GM19240 (cell line): ENCODE measurements at regions not wholly inside any gene's neighbourhood (a gene's known extent, or its start where the extent isn't known, plus 50 kb on each side); places are given as distances from the start of the nearest gene placed in this dataset.

Experiments used
- DNase-seq: peaks from one replicate; pipeline ENCODE4 v3.0.0; 2011; ENCODE audit warnings: low spot score; ENCODE audit not compliant: insufficient read length

- no peak for DNase-seq
These were observed 1957.4 kb upstream of the SEL1L start for GRCh38 chr14:83491091-83491490.

DNA sequence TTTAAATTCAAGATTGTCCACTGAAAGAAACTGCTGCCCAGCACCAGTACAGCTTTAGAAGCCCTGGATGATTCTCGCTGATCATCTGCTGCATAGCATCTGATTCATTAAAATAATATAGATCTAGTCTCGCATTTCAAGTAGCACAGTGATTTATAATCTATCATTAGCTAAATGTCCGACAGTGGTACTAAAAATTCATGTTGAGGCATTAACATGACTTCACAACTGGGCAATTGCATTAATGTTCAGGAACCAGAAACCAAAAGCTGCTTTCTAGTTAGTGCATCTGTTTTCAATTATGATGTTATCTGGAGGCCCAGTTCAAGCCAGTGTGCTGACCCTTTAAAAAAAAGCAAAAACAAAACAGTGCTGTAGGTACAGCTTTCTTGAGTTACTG is 1987.2 kb upstream of the SEL1L start:
- DNase-seq: no peak

- no peak for DNase-seq
These were observed 1995.9 kb upstream of the SEL1L start for GRCh38 chr14:83529531-83529930.

GRCh38 chr14:83533734-83534133 is 1996.2 kb upstream of the FLRT2 start:
- DNase-seq: no peak

DNA sequence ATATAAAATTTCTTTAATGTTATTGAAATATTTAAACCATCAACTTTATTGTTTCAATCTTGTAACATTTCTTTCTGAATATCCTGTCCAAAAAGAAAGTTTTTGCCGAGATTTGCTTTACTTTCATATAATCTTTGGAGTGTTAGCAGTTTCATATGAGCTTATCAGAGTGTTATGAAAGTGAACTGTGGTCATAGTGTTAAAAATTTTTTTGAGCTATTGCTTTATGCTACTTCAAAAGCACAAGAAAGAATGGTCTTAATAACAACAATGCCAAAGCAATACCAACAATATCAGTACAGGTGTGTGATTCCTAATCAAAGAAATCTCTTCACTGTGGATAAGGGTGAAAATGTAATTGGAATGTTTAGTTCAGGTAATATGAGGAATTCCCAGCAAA is 1994.9 kb upstream of the FLRT2 start:
- DNase-seq: no peak

DNA sequence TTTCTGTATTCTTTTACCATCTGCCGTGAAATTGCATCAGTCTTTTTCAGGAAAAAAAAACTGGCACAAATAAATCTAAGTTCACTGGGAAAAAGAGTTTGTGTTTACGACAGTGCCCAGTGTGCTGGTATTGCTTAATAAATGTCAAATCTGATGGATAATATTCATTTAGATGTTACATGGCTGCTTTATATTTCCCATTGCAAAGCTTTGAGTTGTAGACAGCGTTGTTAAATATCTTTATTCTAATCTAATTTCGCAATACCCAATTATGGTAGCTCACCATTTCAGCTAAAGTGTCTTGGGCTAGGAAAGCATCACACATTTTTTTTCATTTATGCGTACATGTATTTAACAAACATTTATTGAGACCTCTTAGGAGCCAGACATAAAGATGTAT is 1994.5 kb upstream of the FLRT2 start:
- no peak for DNase-seq

GRCh38 chr14:83541147-83541546 is 1988.8 kb upstream of the FLRT2 start:
- DNase-seq: no peak

- DNase-seq: no peak
These were observed 1981.7 kb upstream of the FLRT2 start for GRCh38 chr14:83548061-83548839.

DNA sequence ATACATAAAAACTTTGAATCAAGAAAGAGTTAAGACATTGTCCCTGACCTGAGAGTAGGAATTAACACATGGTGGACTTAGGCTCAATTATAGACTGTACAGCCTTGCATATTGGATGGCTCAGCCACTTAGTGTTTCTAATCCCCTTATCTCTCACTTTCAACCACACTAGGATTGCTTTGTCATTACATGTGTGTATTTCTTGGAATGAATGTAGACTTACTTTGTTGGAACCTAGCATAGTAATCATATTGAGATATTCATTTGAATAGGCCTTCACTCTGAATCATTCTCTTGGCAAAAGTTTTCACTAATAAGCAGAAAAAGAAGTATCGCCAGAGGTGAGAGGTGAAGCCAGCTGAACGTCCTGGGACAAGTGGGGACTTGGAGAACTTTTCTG is 1973.9 kb upstream of the FLRT2 start:
- DNase-seq: no peak

GRCh38 chr14:83556746-83557453 is 1973.0 kb upstream of the FLRT2 start:
- no peak for DNase-seq

DNA sequence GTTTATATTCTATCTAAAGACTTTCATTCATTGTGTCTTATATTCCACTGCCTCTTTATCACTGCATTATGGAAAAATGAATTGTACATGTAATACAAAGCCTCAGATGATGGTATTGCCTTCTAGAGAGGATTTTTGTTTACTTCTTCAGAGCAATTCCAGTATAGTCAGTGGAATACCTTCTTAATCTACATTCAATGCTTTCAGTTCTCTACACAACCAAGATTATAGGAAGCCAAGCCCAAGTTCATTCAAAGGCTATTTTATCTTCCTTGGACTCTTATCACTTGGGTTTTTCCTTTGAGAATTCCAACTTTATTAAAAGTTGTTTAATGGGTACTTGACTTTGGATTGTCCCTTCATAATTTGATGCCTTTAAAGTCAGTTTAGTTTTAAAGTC is 1971.0 kb upstream of the FLRT2 start:
- DNase-seq: no peak

DNA sequence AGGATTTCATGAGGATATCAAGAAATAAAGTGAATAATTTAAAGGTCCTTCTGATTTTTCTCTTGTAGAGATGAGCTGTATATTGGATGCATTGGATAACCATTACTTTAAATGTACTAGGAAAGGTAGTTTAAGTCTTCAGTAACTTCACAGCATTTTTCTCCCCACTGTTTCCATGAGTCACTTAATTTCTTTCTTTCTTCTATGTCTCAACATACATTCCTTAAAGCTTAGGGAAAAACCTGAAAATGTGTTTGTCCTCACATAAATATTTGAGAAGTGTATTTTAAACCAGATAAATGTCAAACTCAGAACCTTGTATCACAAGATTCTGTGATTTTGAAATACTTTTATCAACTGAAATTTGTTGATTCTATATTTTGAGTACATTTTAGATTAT is 1970.2 kb upstream of the FLRT2 start:
- no peak for DNase-seq

DNA sequence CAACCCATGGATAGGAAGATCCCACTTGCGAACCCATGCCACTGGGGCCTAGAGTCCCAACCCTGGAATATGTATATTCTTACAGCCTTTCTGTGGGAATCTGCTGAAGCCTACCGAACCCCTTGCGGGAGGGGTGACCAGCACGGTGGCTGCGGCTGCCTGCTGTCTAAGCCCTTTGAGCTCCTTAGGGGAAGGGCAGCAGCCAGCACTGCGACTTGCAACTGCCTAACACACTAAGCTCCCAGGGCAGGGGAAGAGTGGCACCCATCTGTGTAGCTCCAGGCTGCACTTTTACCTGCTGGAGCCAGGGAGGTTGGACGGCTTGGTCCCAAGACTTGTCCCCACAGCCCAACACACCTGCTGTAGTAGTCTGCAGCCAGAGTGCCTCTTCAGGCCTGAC is 1968.7 kb upstream of the FLRT2 start:
- no peak for DNase-seq

GRCh38 chr14:83566567-83566966 is 1963.4 kb upstream of the FLRT2 start:
- DNase-seq: no peak

GRCh38 chr14:83568141-83568540 is 1961.8 kb upstream of the FLRT2 start:
- DNase-seq: no peak

DNA sequence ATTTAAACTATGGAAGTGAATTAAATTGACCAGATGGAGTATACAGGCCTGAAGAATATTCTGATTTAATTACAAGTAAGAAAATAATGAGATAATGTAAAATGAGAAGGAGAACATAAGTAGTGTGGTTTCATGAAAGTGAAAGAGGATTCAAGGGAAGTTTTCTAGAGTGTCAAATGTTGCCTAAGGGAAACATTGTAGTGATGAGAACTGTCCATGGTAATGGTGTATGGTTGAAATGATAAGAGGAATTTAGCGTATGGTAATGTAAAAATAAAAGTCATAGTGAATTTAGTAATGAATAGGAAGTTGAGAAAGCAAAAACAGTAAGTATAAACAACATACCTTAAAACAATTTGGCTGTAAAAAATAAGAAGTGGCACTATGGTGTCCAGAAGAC is 1954.6 kb upstream of the FLRT2 start:
- DNase-seq: no peak

DNA sequence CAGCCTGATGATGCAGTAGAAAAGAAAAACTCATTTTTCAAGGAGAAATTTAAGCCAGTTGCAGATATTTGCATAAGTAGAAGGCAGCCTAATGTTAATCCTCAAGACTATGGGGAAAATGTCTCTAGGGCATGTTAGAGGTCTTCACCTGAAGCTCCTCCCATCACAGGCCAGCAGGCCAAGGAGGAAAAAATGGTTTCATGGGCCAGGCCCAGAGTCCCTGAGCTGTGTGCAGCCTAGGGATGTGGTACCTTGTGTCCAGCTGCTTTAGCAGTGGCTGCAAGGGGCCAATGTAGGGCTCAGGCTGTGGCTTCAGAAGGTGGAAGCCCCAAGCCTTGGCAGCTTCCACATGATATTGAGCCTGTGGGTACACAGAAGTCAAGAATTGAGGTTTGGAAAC is 1946.7 kb upstream of the FLRT2 start:
- DNase-seq: no peak

DNA sequence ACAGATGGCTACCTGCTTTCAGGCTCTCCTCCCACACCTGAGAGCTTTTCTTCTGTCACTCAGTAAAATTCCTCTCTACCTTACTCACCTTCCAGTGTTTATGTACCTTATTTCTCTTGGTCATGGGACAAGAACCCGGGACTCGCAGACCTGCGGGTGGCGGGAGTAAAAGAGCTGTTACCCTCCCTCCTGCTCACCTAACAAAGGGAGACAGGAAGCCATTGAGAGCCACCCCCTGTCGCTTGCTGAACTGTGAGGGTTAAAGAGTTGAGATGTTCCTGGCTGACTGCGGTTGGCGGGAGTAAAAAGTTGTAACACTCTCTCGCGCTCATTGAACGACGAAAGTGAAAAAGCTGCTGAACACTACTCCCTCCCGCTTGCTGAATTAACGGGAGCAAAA is 1935.1 kb upstream of the FLRT2 start:
- no peak for DNase-seq

DNA sequence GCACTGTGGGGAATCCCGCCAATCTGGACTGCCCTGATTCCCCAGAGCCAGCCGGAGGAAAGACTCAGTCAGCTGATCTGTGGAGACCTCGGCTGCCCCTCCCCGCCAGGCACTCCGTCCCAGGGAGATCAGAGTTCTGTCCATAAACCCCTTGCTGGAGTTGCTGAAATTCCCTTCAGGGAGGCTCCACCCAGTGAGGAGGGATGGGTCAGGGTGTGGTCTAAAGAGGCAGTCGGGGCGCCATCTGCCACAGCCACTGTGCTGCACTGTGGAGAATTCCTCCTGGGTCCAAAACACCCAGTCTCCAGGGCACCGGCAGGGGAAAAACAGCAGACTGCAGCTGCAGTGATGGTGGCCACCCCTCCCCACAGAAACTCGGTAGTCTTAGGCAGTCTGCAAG is 1922.3 kb upstream of the FLRT2 start:
- DNase-seq: no peak

GRCh38 chr14:83611491-83611890 is 1918.5 kb upstream of the FLRT2 start:
- DNase-seq: no peak

DNA sequence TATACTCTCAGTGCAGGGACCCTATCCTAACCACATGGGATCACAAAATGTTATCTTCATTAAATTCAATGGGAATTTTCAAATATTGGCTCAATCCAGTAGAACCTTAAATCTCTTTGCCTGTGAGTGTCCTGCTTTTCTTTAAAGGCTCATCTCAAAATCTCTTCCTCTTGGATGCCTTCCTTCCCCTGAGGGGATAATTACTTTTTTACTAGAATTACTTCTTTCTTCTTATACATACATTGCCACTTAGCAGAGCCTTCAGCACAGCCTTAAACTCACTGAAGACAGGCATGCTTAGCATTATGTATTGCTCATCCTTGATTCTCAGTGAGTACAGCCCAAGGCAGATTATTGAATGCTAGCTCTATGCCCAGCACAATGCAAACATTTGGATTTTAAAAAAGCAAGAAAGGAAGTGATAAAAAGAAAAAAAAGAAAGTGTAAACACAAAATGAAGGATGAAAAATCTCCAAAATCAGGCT is 1918.0 kb upstream of the FLRT2 start:
- no peak for DNase-seq

DNA sequence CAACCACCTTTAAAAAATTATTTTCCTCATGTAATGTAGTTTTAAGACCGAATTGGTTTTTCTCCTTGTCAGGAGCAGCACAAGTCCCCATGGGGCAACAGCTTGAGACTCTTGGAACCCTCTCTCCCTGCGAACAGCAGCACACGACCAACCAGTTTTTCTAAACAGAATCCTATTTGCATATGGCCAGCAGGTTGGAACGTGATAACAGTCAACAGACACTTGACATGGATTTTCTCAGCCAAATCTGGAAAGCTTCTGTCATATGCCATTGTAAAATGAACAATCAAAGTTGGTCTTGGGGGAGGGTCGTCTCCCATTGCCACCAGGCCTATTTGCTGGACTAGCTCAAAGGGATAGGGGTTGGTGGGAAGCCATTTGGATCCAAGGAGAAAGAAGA is 1915.0 kb upstream of the FLRT2 start:
- no peak for DNase-seq

DNA sequence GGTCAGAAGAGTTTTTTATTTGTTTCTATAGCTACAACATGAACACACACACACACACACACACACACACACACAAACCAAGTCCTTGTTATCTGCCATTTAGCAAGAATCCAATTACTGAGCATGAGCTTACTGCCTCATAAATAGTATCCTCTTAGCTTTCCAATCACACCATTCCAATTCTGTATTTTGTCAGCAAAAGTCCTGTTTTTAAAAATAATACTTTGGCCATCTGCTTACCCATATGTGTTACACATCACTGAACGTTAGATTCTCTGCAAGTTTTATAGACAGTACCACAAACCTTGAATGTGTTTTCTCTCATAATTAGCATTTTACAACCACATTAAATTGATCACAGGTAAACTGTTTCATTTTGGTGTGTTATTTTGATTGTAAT is 1905.4 kb upstream of the FLRT2 start:
- DNase-seq: no peak
